BLaER1 (cell line): ENCODE measurements at regions not wholly inside any gene's neighbourhood (a gene's known extent, or its start where the extent isn't known, plus 50 kb on each side); places are given as distances from the start of the nearest gene placed in this dataset.

Experiments used
- H3K27ac ChIP-seq: shearing (Covaris generic); formaldehyde crosslinking; 2 replicates; pipeline ENCODE4 v1.8.1; 2022
- H3K27me3 ChIP-seq: shearing (Covaris generic); formaldehyde crosslinking; 2 replicates; pipeline ENCODE4 v1.8.1; 2022
- H3K36me3 ChIP-seq: shearing (Covaris generic); formaldehyde crosslinking; 2 replicates; pipeline ENCODE4 v1.8.1; 2022
- H3K4me1 ChIP-seq: shearing (Covaris generic); formaldehyde crosslinking; 2 replicates; pipeline ENCODE4 v1.8.1; 2022
- H3K4me2 ChIP-seq: shearing (Covaris generic); formaldehyde crosslinking; 2 replicates; pipeline ENCODE4 v1.8.1; 2022
- H3K4me3 ChIP-seq: shearing (Covaris generic); formaldehyde crosslinking; 2 replicates; pipeline ENCODE4 v1.8.1; 2022
- H3K9ac ChIP-seq: shearing (Covaris generic); formaldehyde crosslinking; 2 replicates; pipeline ENCODE4 v1.8.1; 2022
- H3K9me3 ChIP-seq: shearing (Covaris generic); formaldehyde crosslinking; 2 replicates; pipeline ENCODE4 v1.8.1; 2022
- H4K20me1 ChIP-seq: shearing (Covaris generic); formaldehyde crosslinking; 2 replicates; pipeline ENCODE4 v1.8.1; 2022
- Cebpa-rat ChIP-seq: shearing (Covaris generic); IDR thresholded peaks from 2 replicates; pipeline ENCODE4 v1.8.1; 2022

DNA sequence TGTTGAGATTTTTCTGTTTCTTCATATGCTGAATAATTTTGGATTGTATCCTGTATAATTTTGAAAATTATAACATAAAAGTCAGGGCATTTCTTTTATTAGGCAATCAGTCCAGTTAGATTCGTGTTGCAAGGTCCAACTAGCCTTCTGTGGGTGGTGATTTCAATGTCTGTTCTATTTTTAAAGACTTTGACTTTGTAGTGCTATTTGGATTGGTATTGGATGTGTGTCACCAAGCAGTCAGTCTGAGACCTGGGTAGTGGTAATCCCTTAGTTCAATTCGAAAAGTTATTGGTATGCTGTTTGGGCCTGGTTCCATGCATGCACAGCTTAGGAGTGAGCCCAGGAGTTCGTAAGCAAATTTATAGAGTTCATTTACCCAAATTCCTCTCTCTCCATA lies 82.2 kb downstream of the EPDR1 start:
- no peak for TF ChIP-seq Cebpa-rat
- Histone ChIP-seq H3K27ac (no peak overlapping the region), H3K36me3 (no peaks in the 10 kb centered on the region), H3K9ac (no peak overlapping the region), H3K4me1 (no peaks in the 10 kb centered on the region), H3K4me3 (no peak overlapping the region), H3K9me3 (no peaks in the 10 kb centered on the region), H3K27me3 (no peaks in the 10 kb centered on the region), H4K20me1 (no peaks in the 10 kb centered on the region), H3K4me2 (no peak overlapping the region)

GRCh38 chr7:38006559-38006958 lies 86.1 kb downstream of the EPDR1 start:
- Histone ChIP-seq H3K9ac (no peak overlapping the region), H3K27me3 (no peaks in the 10 kb centered on the region), H3K4me2 (no peak overlapping the region), H3K9me3 (peaks cover 10% of the 10 kb centered on the region), H3K4me1 (no peaks in the 10 kb centered on the region), H3K4me3 (no peak overlapping the region), H3K27ac (no peak overlapping the region), H4K20me1 (no peaks in the 10 kb centered on the region), H3K36me3 (no peaks in the 10 kb centered on the region)
- no peak for TF ChIP-seq Cebpa-rat

GRCh38 chr7:38007096-38007495 lies 86.7 kb downstream of the EPDR1 start:
- Histone ChIP-seq H3K9me3 (peaks cover 10% of the 10 kb centered on the region), H3K27ac (no peak overlapping the region), H3K4me1 (no peaks in the 10 kb centered on the region), H3K27me3 (no peaks in the 10 kb centered on the region), H3K4me3 (no peak overlapping the region), H3K36me3 (no peaks in the 10 kb centered on the region), H3K9ac (no peak overlapping the region), H3K4me2 (no peak overlapping the region), H4K20me1 (no peaks in the 10 kb centered on the region)
- no peak for TF ChIP-seq Cebpa-rat

DNA sequence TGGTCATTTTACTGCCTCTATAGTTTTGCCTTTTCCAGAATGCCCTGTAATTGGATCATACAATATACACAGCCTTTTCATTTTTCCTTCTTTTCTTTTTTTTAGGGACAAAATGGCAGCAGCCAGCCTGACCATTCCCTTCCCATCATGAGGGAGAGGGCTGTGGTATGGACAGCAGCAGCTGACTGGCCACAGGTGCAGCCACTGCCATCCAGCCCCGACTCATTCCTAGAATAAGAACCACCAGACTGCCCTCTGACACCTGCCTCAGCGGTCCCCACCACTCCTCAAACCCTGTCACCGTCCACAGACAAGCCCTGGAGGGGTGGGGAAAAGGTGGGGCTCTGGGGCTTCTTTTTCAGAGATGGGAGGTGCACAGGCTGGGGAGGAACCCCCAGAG lies 92.8 kb downstream of the EPDR1 start:
- Histone ChIP-seq H3K4me2 (no peak overlapping the region), H3K9ac (no peak overlapping the region), H3K27me3 (no peaks in the 10 kb centered on the region), H3K36me3 (no peaks in the 10 kb centered on the region), H4K20me1 (no peaks in the 10 kb centered on the region), H3K27ac (no peak overlapping the region), H3K9me3 (peaks cover 10% of the 10 kb centered on the region), H3K4me1 (no peaks in the 10 kb centered on the region), H3K4me3 (no peak overlapping the region)
- no peak for TF ChIP-seq Cebpa-rat

DNA sequence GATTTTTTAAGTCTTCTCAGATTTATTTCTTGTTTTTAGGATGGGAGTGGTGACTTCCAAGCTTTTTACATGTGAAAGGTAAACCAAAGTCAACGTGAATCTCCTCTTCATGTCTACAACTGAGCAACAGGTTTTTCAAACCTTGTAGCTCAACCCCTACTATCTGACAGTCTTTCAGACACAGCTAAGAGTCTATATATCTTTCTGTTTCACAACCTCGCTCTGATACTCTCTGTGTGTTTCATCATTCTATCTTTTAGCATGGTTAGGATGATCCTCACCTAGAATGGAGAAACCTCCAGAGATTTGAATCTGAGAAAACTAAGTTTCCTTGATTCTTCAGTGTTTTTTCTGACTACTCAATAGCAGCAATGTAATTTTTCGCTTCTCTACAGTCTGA lies 96.1 kb downstream of the EPDR1 start:
- H3K4me1 ChIP-seq, result peaks cover 8% of the 10 kb centered on the region
- no peak overlapping the region for H3K9ac ChIP-seq
- no peak for TF ChIP-seq Cebpa-rat
- no peaks in the 10 kb centered on the region for H3K36me3 ChIP-seq
- H3K4me3 ChIP-seq, result no peak overlapping the region
- H3K4me2 ChIP-seq, result no peak overlapping the region
- H3K9me3 ChIP-seq, result no peaks in the 10 kb centered on the region
- H3K27me3 ChIP-seq, result no peaks in the 10 kb centered on the region
- no peak overlapping the region for H3K27ac ChIP-seq
- H4K20me1 ChIP-seq, result no peaks in the 10 kb centered on the region

GRCh38 chr7:38017320-38017719 lies 96.9 kb downstream of the EPDR1 start:
- TF ChIP-seq Cebpa-rat, result no peak
- Histone ChIP-seq H4K20me1 (no peaks in the 10 kb centered on the region), H3K4me3 (no peak overlapping the region), H3K36me3 (no peaks in the 10 kb centered on the region), H3K9ac (no peak overlapping the region), H3K4me2 (no peak overlapping the region), H3K27ac (no peak overlapping the region), H3K27me3 (no peaks in the 10 kb centered on the region), H3K9me3 (no peaks in the 10 kb centered on the region), H3K4me1 (peaks cover 8% of the 10 kb centered on the region)

- peak overlapping the region; percentile 35 for H3K4me2 ChIP-seq
- H4K20me1 ChIP-seq, result no peaks in the 10 kb centered on the region
- no peaks in the 10 kb centered on the region for H3K9me3 ChIP-seq
- no peaks in the 10 kb centered on the region for H3K27me3 ChIP-seq
- H3K9ac ChIP-seq, result no peak overlapping the region
- TF ChIP-seq Cebpa-rat, result no peak
- H3K27ac ChIP-seq, result no peak overlapping the region
- no peak overlapping the region for H3K4me3 ChIP-seq
- H3K4me1 ChIP-seq, result peaks cover 15% of the 10 kb centered on the region
- H3K36me3 ChIP-seq, result no peaks in the 10 kb centered on the region
Observed at GRCh38 chr7:38020121-38020785, 99.8 kb downstream of the EPDR1 start.

DNA sequence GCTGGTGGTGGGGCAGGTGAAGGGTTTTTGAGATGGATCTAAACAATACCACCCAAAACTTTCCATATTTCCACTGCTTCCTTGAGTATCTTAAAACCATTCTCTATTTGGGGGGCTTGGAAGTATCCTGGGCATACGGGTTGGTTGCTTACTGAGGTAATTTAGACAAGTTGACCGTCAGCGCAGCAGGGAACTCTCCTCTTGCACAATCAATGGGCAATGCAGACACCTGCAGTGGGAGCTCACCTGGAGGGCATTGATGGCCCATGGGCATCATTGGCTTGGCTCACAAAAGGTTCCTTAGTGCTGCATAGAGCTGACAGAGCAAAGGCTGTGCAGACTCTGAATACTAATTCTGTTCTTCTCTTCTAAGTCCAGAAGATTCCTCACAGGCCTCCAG lies 101.5 kb downstream of the EPDR1 start:
- Histone ChIP-seq H3K9ac (no peak overlapping the region), H3K4me3 (no peak overlapping the region), H4K20me1 (no peaks in the 10 kb centered on the region), H3K4me2 (no peak overlapping the region), H3K27me3 (no peaks in the 10 kb centered on the region), H3K27ac (no peak overlapping the region), H3K4me1 (peaks cover 15% of the 10 kb centered on the region), H3K36me3 (no peaks in the 10 kb centered on the region), H3K9me3 (no peaks in the 10 kb centered on the region)
- no peak for TF ChIP-seq Cebpa-rat

GRCh38 chr7:38025815-38026214 lies 105.4 kb downstream of the EPDR1 start:
- Histone ChIP-seq H4K20me1 (no peaks in the 10 kb centered on the region), H3K27me3 (no peaks in the 10 kb centered on the region), H3K9me3 (no peaks in the 10 kb centered on the region), H3K4me1 (peaks cover 6% of the 10 kb centered on the region; the same call in 1 of the 2 replicates), H3K9ac (no peak overlapping the region), H3K4me2 (no peak overlapping the region), H3K4me3 (no peak overlapping the region), H3K36me3 (no peaks in the 10 kb centered on the region), H3K27ac (no peak overlapping the region)
- TF ChIP-seq Cebpa-rat, result no peak

DNA sequence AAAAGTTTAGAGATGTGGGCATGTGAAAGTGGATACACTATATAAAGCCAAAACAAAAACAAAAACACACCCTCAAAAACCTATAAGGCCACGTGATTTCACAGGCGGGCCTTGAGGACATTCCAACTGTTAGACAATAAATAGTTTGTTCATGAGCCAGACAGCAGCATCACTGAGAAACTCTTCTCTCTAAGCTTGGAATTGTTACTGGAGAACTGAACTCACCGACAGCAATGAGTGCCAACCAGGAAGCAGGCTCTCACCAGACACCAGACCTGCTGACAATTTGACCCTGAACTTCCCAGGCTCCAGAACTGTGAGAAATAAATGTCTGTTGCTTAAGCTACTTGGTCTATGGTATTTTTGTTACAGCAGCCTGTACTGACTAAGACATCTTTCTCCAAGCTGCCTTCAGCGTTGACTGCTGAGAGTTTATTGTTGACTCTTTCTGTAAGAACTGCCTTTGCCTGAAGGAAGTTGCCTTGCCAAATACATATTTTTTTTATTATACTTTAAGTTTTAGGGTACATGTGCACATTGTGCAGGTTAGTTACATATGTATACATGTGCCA lies 107.5 kb downstream of the EPDR1 start:
- no peak overlapping the region for H3K4me3 ChIP-seq
- no peak overlapping the region for H3K4me2 ChIP-seq
- 0 out of 2 replicates have a peak, but pooled peaks cover 6% of the 10 kb centered on the region for H3K4me1 ChIP-seq
- no peak overlapping the region for H3K9ac ChIP-seq
- no peaks in the 10 kb centered on the region for H3K36me3 ChIP-seq
- no peaks in the 10 kb centered on the region for H3K9me3 ChIP-seq
- H3K27ac ChIP-seq, result no peak overlapping the region
- no peaks in the 10 kb centered on the region for H3K27me3 ChIP-seq
- no peaks in the 10 kb centered on the region for H4K20me1 ChIP-seq
- no peak for TF ChIP-seq Cebpa-rat
